Gastrocnemius medialis (tissue), 4 donors: ENCODE measurements at regions not wholly inside any gene's neighbourhood (a gene's known extent, or its start where the extent isn't known, plus 50 kb on each side); places are given as distances from the start of the nearest gene placed in this dataset.

Source experiments
- POLR2A ChIP-seq, 2 donors: fragments of 450-650 bp; IDR thresholded peaks; one replicate each; pipeline ENCODE4 v1.6.1; 2017; ENCODE audit warnings: antibody characterized with exemption in 2 of 2, mild to moderate bottlenecking in 2 of 2, moderate library complexity in 2 of 2
- TF ChIP-seq, protein P1 (sequence below), 5 experiments: fragments of 450-650 bp in 3 of 5; fragments of 200-600 bp in 2 of 5; sonication (generic) in 2 of 5; IDR thresholded peaks in 4 of 5; conservative IDR thresholded peaks in 1 of 5; 1 replicate in 4 of 5; 2 replicates in 1 of 5; pipeline ENCODE4 v1.5.1; 2016 to 2019; ENCODE audit warnings: antibody characterized with exemption in 5 of 5, mild to moderate bottlenecking in 3 of 5, moderate library complexity in 3 of 5

DNA sequence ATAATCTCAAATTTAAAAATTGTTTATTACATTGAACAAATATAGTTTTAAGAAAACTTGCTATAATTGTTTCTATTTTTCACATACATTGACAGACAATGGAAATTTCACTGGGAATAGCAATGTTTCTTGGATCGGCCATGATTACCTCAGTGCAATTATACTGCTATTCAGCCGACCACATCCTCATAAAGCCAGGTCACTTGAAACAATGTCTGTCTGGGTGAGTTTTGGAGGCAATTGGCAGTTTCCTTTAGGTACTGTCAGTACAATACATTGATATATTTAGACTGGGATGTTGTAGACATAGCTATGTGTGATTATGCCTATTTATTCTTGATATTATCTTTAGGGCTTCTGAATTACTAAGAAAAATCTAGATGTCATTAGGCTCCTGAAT, 89.5 kb upstream of the VEGFC start:
- TF ChIP-seq POLR2A (IDR thresholded peaks at IDR 0.05): no peak
- TF ChIP-seq, protein P1, sequence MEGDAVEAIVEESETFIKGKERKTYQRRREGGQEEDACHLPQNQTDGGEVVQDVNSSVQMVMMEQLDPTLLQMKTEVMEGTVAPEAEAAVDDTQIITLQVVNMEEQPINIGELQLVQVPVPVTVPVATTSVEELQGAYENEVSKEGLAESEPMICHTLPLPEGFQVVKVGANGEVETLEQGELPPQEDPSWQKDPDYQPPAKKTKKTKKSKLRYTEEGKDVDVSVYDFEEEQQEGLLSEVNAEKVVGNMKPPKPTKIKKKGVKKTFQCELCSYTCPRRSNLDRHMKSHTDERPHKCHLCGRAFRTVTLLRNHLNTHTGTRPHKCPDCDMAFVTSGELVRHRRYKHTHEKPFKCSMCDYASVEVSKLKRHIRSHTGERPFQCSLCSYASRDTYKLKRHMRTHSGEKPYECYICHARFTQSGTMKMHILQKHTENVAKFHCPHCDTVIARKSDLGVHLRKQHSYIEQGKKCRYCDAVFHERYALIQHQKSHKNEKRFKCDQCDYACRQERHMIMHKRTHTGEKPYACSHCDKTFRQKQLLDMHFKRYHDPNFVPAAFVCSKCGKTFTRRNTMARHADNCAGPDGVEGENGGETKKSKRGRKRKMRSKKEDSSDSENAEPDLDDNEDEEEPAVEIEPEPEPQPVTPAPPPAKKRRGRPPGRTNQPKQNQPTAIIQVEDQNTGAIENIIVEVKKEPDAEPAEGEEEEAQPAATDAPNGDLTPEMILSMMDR (IDR thresholded peaks at IDR 0.05 in 4 of 5, conservative IDR thresholded peaks at IDR 0.05 in 1 of 5): no peak
